ENCODE measurements at regions not wholly inside any gene's neighbourhood (a gene's known extent, or its start where the extent isn't known, plus 50 kb on each side); places are given as distances from the start of the nearest gene placed in this dataset.

DNA sequence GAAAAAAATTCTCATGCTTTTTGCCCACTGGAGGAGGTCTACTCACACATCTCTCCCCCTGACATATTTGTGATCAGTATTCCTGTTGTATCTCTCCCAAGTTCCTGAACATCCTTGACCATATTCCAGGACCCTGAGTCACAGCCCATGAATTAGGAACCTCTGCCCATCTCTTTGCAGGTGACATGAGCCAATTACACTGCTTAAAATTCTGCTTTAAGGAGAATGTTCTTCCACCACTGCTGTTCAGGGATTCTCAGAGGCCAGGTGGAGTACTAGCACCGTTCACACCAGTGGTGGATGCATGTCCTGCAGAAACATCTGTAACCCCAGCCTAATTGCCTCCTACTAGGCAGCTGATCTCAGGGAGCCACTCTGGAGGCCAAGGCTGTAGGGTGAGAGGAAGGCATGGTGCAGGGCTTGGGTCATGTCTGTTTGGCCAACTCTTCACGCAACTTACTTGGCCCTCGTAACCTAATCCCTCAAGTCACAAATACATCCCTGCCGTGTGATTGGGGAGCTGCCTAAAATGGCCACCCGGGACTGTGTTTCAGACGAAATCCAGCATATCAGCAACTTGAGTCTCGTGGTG lies 104.8 kb downstream of the GGTLC2 start:
- TF ChIP-seq, protein P1, sequence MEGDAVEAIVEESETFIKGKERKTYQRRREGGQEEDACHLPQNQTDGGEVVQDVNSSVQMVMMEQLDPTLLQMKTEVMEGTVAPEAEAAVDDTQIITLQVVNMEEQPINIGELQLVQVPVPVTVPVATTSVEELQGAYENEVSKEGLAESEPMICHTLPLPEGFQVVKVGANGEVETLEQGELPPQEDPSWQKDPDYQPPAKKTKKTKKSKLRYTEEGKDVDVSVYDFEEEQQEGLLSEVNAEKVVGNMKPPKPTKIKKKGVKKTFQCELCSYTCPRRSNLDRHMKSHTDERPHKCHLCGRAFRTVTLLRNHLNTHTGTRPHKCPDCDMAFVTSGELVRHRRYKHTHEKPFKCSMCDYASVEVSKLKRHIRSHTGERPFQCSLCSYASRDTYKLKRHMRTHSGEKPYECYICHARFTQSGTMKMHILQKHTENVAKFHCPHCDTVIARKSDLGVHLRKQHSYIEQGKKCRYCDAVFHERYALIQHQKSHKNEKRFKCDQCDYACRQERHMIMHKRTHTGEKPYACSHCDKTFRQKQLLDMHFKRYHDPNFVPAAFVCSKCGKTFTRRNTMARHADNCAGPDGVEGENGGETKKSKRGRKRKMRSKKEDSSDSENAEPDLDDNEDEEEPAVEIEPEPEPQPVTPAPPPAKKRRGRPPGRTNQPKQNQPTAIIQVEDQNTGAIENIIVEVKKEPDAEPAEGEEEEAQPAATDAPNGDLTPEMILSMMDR (IDR thresholded peaks at IDR 0.05): no peak
- no peak for TF ChIP-seq POLR2A (IDR thresholded peaks at IDR 0.05)

All from thyroid gland (tissue), 4 donors.